COLO829 (cell line): ENCODE measurements at regions not wholly inside any gene's neighbourhood (a gene's known extent, or its start where the extent isn't known, plus 50 kb on each side); places are given as distances from the start of the nearest gene placed in this dataset.
A peak's percentile ranks its signal among the peaks of the same experiment; 100 is the strongest.

Experiments
- DNase-seq: peaks from one replicate; pipeline ENCODE4 v3.0.0; 2012; ENCODE audit warnings: low spot score

- peak; percentile 13 for DNase-seq
Observed at GRCh38 chr2:133812826-133813617, 244.8 kb upstream of the NCKAP5 start.

- no peak for DNase-seq
Observed at GRCh38 chr2:133814890-133815289, 246.6 kb upstream of the NCKAP5 start.

GRCh38 chr2:133816037-133816436 lies 247.8 kb upstream of the NCKAP5 start:
- no peak for DNase-seq

- peak; percentile 42 for DNase-seq
Observed at GRCh38 chr2:133817680-133818566, 249.7 kb upstream of the NCKAP5 start.

- DNase-seq: no peak
Observed at GRCh38 chr2:133818661-133819060, 250.4 kb upstream of the NCKAP5 start.

GRCh38 chr2:133819906-133820305 lies 251.6 kb upstream of the NCKAP5 start:
- no peak for DNase-seq

- DNase-seq: no peak
Observed at GRCh38 chr2:133821107-133821760, 253.0 kb upstream of the NCKAP5 start.

- no peak for DNase-seq
Observed at GRCh38 chr2:133822517-133823225, 254.4 kb upstream of the NCKAP5 start.

- no peak for DNase-seq
Observed at GRCh38 chr2:133823226-133823550, 254.9 kb upstream of the NCKAP5 start.

GRCh38 chr2:133824869-133825268 lies 256.6 kb upstream of the NCKAP5 start:
- DNase-seq: no peak

GRCh38 chr2:133825778-133826177 lies 257.5 kb upstream of the NCKAP5 start:
- DNase-seq: no peak

- DNase-seq: no peak
Observed at GRCh38 chr2:133828913-133829312, 260.6 kb upstream of the NCKAP5 start.

- DNase-seq: no peak
Observed at GRCh38 chr2:133829450-133830020, 261.3 kb upstream of the NCKAP5 start.

GRCh38 chr2:133833746-133834145 lies 265.5 kb upstream of the NCKAP5 start:
- DNase-seq: no peak

- no peak for DNase-seq
Observed at GRCh38 chr2:133835821-133836619, 267.8 kb upstream of the NCKAP5 start.

- no peak for DNase-seq
Observed at GRCh38 chr2:133836691-133837345, 268.6 kb upstream of the NCKAP5 start.

GRCh38 chr2:133837441-133838094 lies 269.3 kb upstream of the NCKAP5 start:
- peak; percentile 75 for DNase-seq

GRCh38 chr2:133838642-133839365 lies 270.5 kb upstream of the NCKAP5 start:
- DNase-seq: no peak

- no peak for DNase-seq
Observed at GRCh38 chr2:133839677-133840076, 271.4 kb upstream of the NCKAP5 start.
